Activated gamma-delta T cell (primary cell): ENCODE measurements at regions not wholly inside any gene's neighbourhood (a gene's known extent, or its start where the extent isn't known, plus 50 kb on each side); places are given as distances from the start of the nearest gene placed in this dataset.

Experiments used
- DNase-seq: peaks from one replicate; lab custom pipeline; 2025; lab: John Stamatoyannopoulos, UW

- DNase-seq: no peak
These were observed 171.8 kb upstream of the GPR26 start for GRCh38 chr10:123494301-123494808.

- DNase-seq: no peak
These were observed 169.8 kb upstream of the GPR26 start for GRCh38 chr10:123496375-123496774.

- DNase-seq: no peak
These were observed 169.0 kb upstream of the GPR26 start for GRCh38 chr10:123496996-123497660.

GRCh38 chr10:123500110-123500509, 166.0 kb upstream of the GPR26 start:
- DNase-seq: no peak

- no peak for DNase-seq
These were observed 165.0 kb upstream of the GPR26 start for GRCh38 chr10:123501148-123501547.

- no peak for DNase-seq
These were observed 163.2 kb upstream of the GPR26 start for GRCh38 chr10:123502983-123503382.

- DNase-seq: no peak
These were observed 159.7 kb upstream of the GPR26 start for GRCh38 chr10:123506455-123506854.

GRCh38 chr10:123507298-123507697, 158.9 kb upstream of the GPR26 start:
- DNase-seq: no peak

- DNase-seq: no peak
These were observed 156.8 kb upstream of the GPR26 start for GRCh38 chr10:123509338-123509737.

- no peak for DNase-seq
These were observed 153.0 kb upstream of the GPR26 start for GRCh38 chr10:123512901-123513775.

- DNase-seq: no peak
These were observed 152.3 kb upstream of the GPR26 start for GRCh38 chr10:123513870-123514269.

- no peak for DNase-seq
These were observed 151.2 kb upstream of the GPR26 start for GRCh38 chr10:123514996-123515395.

- DNase-seq: no peak
These were observed 150.5 kb upstream of the GPR26 start for GRCh38 chr10:123515661-123516060.

GRCh38 chr10:123516291-123516690, 149.9 kb upstream of the GPR26 start:
- no peak for DNase-seq

GRCh38 chr10:123517426-123517825, 148.7 kb upstream of the GPR26 start:
- DNase-seq: no peak

GRCh38 chr10:123517901-123518300, 148.3 kb upstream of the GPR26 start:
- no peak for DNase-seq

- no peak for DNase-seq
These were observed 147.4 kb upstream of the GPR26 start for GRCh38 chr10:123518765-123519164.

GRCh38 chr10:123519861-123520260, 146.3 kb upstream of the GPR26 start:
- no peak for DNase-seq

- no peak for DNase-seq
These were observed 145.1 kb upstream of the GPR26 start for GRCh38 chr10:123521076-123521475.

GRCh38 chr10:123521556-123521955, 144.6 kb upstream of the GPR26 start:
- DNase-seq: no peak

GRCh38 chr10:123522702-123523312, 143.3 kb upstream of the GPR26 start:
- DNase-seq: no peak

- DNase-seq: no peak
These were observed 142.3 kb upstream of the GPR26 start for GRCh38 chr10:123523833-123524232.
